ENCODE measurements at regions not wholly inside any gene's neighbourhood (a gene's known extent, or its start where the extent isn't known, plus 50 kb on each side); places are given as distances from the start of the nearest gene placed in this dataset.

DNA sequence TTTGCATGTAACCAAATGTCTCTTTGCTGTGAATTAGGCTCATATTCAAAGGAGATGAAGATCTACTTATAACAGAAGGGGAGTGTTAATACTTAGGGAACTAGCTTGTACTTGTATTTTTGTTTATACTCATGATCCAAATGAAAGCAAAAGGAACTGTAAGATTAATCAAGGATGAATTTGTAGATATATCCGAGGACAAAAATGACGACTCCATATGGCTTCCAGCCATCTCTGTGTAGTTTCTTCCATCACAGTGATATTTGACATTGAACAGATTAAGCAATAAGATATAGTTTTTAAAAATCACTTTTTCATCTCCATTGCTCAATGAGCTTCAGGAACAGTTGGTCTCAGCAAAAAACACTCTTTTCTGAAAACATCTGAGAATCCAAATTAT lies 257.4 kb upstream of the CAMK1G start:
- H3K36me3 ChIP-seq: no peaks in the 10 kb centered on the region
- no peak for DNase-seq
- H3K27me3 ChIP-seq: no peaks in the 10 kb centered on the region
- no peak overlapping the region for H3K27ac ChIP-seq
- no peaks in the 10 kb centered on the region for H3K9me3 ChIP-seq (replicated peaks)
- no peak overlapping the region for H3K4me3 ChIP-seq
- no peaks in the 10 kb centered on the region for H3K4me1 ChIP-seq

GRCh38 chr1:209326831-209327230 lies 256.7 kb upstream of the CAMK1G start:
- Histone ChIP-seq H3K36me3 (no peaks in the 10 kb centered on the region), H3K27me3 (no peaks in the 10 kb centered on the region), H3K4me3 (no peak overlapping the region), H3K4me1 (no peaks in the 10 kb centered on the region), H3K27ac (no peak overlapping the region), H3K9me3 (replicated peaks) (no peaks in the 10 kb centered on the region)
- DNase-seq: no peak

GRCh38 chr1:209328196-209328595 lies 255.3 kb upstream of the CAMK1G start:
- Histone ChIP-seq H3K9me3 (replicated peaks) (no peaks in the 10 kb centered on the region), H3K27ac (no peak overlapping the region), H3K27me3 (no peaks in the 10 kb centered on the region), H3K4me3 (no peak overlapping the region), H3K4me1 (no peaks in the 10 kb centered on the region), H3K36me3 (no peaks in the 10 kb centered on the region)
- DNase-seq: peak in 1 of 2 experiments; percentile 12

DNA sequence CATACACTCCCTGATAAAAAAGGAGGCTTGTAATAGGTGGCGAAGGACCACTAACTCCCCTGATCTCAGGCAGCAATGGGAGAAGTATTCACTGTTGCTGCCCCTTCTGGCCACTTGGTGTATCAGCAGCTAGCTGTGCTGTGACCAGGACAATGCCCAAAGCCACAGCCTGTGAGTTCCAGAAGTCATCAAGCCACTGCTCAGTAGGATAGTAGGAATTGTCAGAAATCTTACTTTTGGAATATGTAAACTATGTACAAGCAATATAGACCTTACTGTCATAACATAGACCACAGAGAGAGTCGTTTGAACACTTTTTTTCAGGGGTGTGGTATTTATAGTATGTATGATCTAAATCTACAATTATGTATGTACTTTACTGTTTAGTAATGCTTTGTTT lies 248.3 kb upstream of the CAMK1G start:
- Histone ChIP-seq H3K27me3 (no peaks in the 10 kb centered on the region), H3K4me3 (no peak overlapping the region), H3K4me1 (no peaks in the 10 kb centered on the region), H3K9me3 (replicated peaks) (0 out of 2 replicates have a peak, but pooled peaks cover 3% of the 10 kb centered on the region), H3K36me3 (no peaks in the 10 kb centered on the region), H3K27ac (no peak overlapping the region)
- DNase-seq: peak; percentile 55 to 80

DNA sequence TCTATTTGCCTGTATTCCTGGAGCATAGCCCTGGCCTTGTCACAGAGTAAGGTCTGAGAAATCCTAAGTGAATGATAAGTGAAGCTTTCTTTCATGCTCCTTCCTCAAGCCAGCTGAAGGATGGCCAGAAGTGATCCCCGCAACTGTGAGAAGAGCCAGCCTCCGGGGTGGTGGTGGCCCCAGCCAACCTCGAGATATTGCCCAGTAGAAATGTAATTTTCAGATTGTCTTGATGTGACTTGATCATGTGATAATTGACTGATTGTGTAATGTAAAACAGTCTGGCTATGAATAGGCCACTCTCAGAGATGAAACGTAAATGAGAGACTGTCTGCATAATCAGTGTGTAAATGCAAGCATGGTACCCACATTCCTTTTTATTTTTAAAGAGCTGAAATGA lies 242.4 kb upstream of the CAMK1G start:
- Histone ChIP-seq H3K4me3 (no peak overlapping the region), H3K9me3 (replicated peaks) (0 out of 2 replicates have a peak, but pooled peaks cover 3% of the 10 kb centered on the region), H3K27ac (no peak overlapping the region), H3K27me3 (no peaks in the 10 kb centered on the region), H3K4me1 (no peaks in the 10 kb centered on the region), H3K36me3 (no peaks in the 10 kb centered on the region)
- DNase-seq: no peak

GRCh38 chr1:209341673-209342420 lies 241.7 kb upstream of the CAMK1G start:
- Histone ChIP-seq H3K27me3 (no peaks in the 10 kb centered on the region), H3K27ac (no peak overlapping the region), H3K36me3 (no peaks in the 10 kb centered on the region), H3K4me3 (no peak overlapping the region), H3K9me3 (replicated peaks) (no peaks in the 10 kb centered on the region), H3K4me1 (no peaks in the 10 kb centered on the region)
- no peak for DNase-seq

DNA sequence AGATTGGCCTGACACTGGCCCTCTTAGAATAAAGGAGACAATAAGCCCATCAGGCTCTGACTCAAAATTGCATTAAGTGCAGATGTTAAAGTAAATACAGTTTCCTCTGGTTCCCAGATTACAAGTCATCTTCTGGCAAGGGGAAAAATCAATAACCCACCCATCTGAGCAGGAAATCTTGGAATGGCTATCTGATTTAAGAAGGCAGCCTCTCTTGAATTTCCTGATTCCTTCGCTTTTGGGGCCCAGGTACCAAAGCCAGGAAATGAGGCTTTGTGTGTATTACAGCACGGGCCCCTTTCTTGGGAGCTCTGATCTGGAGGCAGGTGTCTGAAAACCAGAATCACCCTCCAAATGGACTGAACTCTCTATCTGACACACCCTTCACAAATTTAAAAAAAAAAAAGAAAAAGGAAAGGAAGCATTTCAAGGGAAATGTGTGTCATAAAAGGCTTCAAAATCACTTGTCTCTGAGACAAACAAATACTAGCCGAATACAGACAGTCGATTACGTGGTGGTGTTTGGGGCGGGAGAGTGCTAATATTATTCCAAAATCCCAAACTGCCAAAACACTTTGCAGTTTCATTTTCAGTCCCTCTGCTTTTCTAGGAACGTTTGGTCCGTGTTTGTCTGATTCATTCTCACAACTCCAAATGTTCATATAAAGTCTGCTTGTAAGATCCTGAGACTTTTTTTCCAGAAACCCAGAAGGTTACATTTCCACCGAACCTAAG lies 240.9 kb upstream of the CAMK1G start:
- H3K36me3 ChIP-seq: no peaks in the 10 kb centered on the region
- DNase-seq: no peak
- no peak overlapping the region for H3K27ac ChIP-seq
- H3K4me1 ChIP-seq: peaks cover 2% of the 10 kb centered on the region; the same call in 1 of the 2 replicates
- H3K4me3 ChIP-seq: no peak overlapping the region
- no peaks in the 10 kb centered on the region for H3K9me3 ChIP-seq (replicated peaks)
- H3K27me3 ChIP-seq: no peaks in the 10 kb centered on the region

DNA sequence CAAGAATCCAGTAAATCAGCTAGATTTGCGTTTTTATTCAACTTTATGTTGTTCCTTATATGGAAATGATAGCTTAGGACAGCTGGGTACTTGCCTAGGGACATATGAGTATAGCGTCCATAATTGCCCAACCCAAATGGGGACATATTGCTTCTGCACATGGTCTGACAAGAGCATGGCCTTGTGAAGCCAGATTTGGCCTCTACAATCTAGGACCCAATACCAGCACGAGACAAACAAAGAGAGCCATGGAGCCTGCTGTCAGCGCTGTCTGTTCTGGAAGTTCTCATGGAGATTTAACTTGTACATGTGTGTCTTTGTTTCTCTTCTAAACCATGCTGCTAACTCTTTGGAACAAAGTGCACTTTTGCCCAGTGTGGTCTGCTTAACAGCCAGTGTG lies 240.0 kb upstream of the CAMK1G start:
- no peaks in the 10 kb centered on the region for H3K27me3 ChIP-seq
- no peaks in the 10 kb centered on the region for H3K36me3 ChIP-seq
- DNase-seq: no peak
- no peaks in the 10 kb centered on the region for H3K9me3 ChIP-seq (replicated peaks)
- no peak overlapping the region for H3K27ac ChIP-seq
- H3K4me3 ChIP-seq: no peak overlapping the region
- peaks cover 11% of the 10 kb centered on the region; the same call in 1 of the 2 replicates for H3K4me1 ChIP-seq

- no peaks in the 10 kb centered on the region for H3K27me3 ChIP-seq
- no peak for DNase-seq
- H3K9me3 ChIP-seq (replicated peaks): no peaks in the 10 kb centered on the region
- no peaks in the 10 kb centered on the region for H3K36me3 ChIP-seq
- H3K4me1 ChIP-seq: peaks cover 18% of the 10 kb centered on the region
- H3K27ac ChIP-seq: no peak overlapping the region
- H3K4me3 ChIP-seq: no peak overlapping the region
These were observed 239.4 kb upstream of the CAMK1G start for GRCh38 chr1:209344156-209344555.

DNA sequence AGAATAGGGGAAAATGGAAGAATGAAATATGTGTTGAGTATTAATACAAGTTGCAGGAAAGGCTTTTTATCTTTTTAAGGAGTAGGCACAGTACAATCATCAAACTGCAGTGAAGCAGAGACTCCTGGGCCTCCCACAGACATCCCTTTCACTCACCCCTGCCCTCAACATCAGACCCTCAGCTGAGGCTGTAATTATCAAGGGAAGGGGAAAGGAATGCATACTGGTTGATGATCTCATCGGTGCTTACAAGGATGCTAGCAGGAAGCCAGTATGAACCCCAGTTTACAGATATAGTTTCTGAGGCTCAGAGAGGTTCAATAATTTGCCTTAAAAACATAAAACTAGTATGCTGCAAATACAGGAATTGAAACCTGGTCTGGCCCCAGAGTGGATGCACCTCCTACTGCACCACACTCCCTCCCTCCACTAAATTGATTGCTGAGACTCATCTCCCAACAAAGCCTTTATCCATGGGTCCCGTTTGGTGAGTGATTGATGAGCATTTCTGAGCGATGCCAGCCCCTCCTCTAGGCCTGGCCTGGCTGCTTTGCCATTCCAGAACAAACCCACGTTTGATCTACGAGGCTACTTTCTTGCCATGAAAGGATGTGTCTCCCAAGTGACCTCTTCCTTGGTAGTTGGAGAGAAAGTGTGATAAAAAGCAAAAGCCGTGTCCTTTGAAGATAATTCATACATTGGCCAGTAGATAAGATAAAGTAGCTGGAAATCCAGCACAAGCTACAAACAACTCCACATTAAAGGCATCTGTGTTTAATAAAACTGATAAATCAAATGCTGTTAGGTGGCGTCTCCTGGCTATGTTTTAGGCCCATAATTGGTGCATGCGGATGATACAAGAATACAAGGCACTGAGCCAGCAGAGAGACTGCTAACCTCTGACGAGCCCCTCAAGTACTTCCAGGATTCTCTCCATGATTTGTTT lies 233.9 kb upstream of the CAMK1G start:
- Histone ChIP-seq H3K4me3 (no peak overlapping the region), H3K9me3 (replicated peaks) (no peaks in the 10 kb centered on the region), H3K27me3 (no peaks in the 10 kb centered on the region), H3K4me1 (peaks cover 60% of the 10 kb centered on the region), H3K27ac (peak overlapping the region; percentile 46), H3K36me3 (no peaks in the 10 kb centered on the region)
- peak; percentile 62 to 78 for DNase-seq

- H3K27ac ChIP-seq: peak overlapping the region; percentile 83
- peak in 1 of 2 experiments; percentile 42 for DNase-seq
- no peaks in the 10 kb centered on the region for H3K27me3 ChIP-seq
- no peaks in the 10 kb centered on the region for H3K9me3 ChIP-seq (replicated peaks)
- no peak overlapping the region for H3K4me3 ChIP-seq
- H3K36me3 ChIP-seq: no peaks in the 10 kb centered on the region
- H3K4me1 ChIP-seq: peaks cover 68% of the 10 kb centered on the region
These were observed 230.5 kb upstream of the CAMK1G start for GRCh38 chr1:209353053-209353452.

DNA sequence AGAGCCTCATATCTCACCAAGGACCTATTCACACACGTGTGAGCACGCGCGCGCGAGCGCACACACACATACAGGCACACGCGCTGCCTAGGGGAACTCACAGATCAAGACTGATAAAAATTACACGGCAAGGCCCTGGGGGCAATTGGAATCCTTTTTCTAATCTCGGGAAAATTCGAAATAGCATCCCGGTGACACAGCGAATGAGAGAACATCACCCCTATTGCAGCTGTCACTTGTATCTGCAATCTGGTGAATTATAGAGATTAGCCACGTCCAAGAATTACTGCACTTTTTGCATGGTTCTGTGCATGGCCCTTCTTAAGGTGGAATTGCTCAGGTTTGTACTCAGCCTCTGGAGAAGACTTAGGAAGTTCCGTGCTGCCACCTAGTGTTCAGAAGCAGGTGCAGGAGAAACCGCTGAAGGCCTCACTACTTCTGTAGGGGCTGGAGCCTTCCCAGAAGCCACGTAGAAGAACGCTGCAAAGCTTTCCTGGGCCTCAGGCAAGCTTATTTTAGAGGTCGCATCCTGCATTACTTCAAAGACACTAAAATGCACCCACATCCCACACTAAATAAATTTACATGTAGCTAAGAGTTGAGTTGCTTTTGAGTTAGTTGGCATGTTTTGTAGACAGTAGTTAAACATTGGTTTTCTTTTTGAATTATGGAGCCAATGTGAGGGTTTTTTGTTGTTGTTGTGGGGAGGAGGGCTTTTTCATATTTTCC lies 229.2 kb upstream of the CAMK1G start:
- peak; percentile 96 to 99 for DNase-seq
- H3K27ac ChIP-seq: peak overlapping the region; percentile 83

GRCh38 chr1:209354840-209355165 lies 228.7 kb upstream of the CAMK1G start:
- peak overlapping the region; percentile 83 for H3K27ac ChIP-seq
- no peaks in the 10 kb centered on the region for H3K9me3 ChIP-seq (replicated peaks)
- H3K4me3 ChIP-seq: no peak overlapping the region
- peaks cover 53% of the 10 kb centered on the region for H3K4me1 ChIP-seq
- peak; percentile 17 to 52 for DNase-seq
- H3K36me3 ChIP-seq: no peaks in the 10 kb centered on the region
- H3K27me3 ChIP-seq: no peaks in the 10 kb centered on the region

More for the DNA sequence above, 229.2 kb upstream of the CAMK1G start:
- H3K9me3 ChIP-seq (replicated peaks): no peaks in the 10 kb centered on the region
- H3K4me1 ChIP-seq: peaks cover 56% of the 10 kb centered on the region
- no peaks in the 10 kb centered on the region for H3K36me3 ChIP-seq
- H3K27me3 ChIP-seq: no peaks in the 10 kb centered on the region
- H3K4me3 ChIP-seq: no peak overlapping the region

GRCh38 chr1:209355415-209355814 lies 228.1 kb upstream of the CAMK1G start:
- H3K36me3 ChIP-seq: no peaks in the 10 kb centered on the region
- no peaks in the 10 kb centered on the region for H3K27me3 ChIP-seq
- no peaks in the 10 kb centered on the region for H3K9me3 ChIP-seq (replicated peaks)
- H3K4me1 ChIP-seq: peaks cover 47% of the 10 kb centered on the region
- no peak overlapping the region for H3K4me3 ChIP-seq
- DNase-seq: peak in 1 of 2 experiments; percentile 58
- peak overlapping the region; percentile 83 for H3K27ac ChIP-seq

All from SJCRH30 (cell line).